Peyer's patch (tissue), 4 donors: ENCODE measurements at regions not wholly inside any gene's neighbourhood (a gene's known extent, or its start where the extent isn't known, plus 50 kb on each side); places are given as distances from the start of the nearest gene placed in this dataset.

Source experiments
- DNase-seq, 3 donors: peaks; one replicate each; pipeline ENCODE4 v3.0.0-alpha.2; 2017 to 2019
- H3K27ac ChIP-seq, 4 donors: fragments of 200-600 bp; sonication (generic); one replicate each; pipeline ENCODE4 v1.5.1; 2016 to 2019
- H3K27me3 ChIP-seq, 2 donors: fragments of 200-600 bp; sonication (generic); one replicate each; pipeline ENCODE4 v1.5.1; 2019
- H3K36me3 ChIP-seq, 3 donors: fragments of 200-600 bp; sonication (generic); one replicate each; pipeline ENCODE4 v1.5.1; 2016 to 2019
- H3K4me1 ChIP-seq, 4 donors: fragments of 200-600 bp; sonication (generic); one replicate each; pipeline ENCODE4 v1.5.1; 2016 to 2019
- H3K4me3 ChIP-seq, 4 donors: fragments of 200-600 bp; sonication (generic); 1 replicate in 3 of 4; 2 replicates in 1 of 4; pipeline ENCODE4 v1.5.1; 2016 to 2019; ENCODE audit warnings: mild to moderate bottlenecking in 1 of 4
- H3K9me3 ChIP-seq, 4 donors: fragments of 200-600 bp; sonication (generic); one replicate each; pipeline ENCODE4 v1.5.1; 2016 to 2019; ENCODE audit warnings: mild to moderate bottlenecking in 1 of 4
- POLR2A ChIP-seq, 2 donors: fragments of 450-650 bp; IDR thresholded peaks; one replicate each; pipeline ENCODE4 v1.5.1; 2017; ENCODE audit warnings: antibody characterized with exemption in 2 of 2, mild to moderate bottlenecking in 2 of 2, moderate library complexity in 2 of 2
- TF ChIP-seq, protein P1 (sequence below), 6 experiments: fragments of 450-650 bp in 4 of 6; fragments of 200-600 bp in 2 of 6; sonication (generic) in 1 of 6; IDR thresholded peaks; one replicate each; pipeline ENCODE4 v1.5.1; 2017 to 2019; ENCODE audit warnings: antibody characterized with exemption in 6 of 6, mild to moderate bottlenecking in 3 of 6, moderate library complexity in 1 of 6

GRCh38 chr10:44849936-44850335 is 61.2 kb upstream of the TMEM72 start:
- Histone ChIP-seq H3K4me3 (no peak overlapping the region), H3K36me3 (no peaks in the 10 kb centered on the region), H3K9me3 (no peaks in the 10 kb centered on the region), H3K27ac (no peak overlapping the region), H3K27me3 (no peaks in the 10 kb centered on the region), H3K4me1 (no peaks in the 10 kb centered on the region)
- TF ChIP-seq, protein P1, sequence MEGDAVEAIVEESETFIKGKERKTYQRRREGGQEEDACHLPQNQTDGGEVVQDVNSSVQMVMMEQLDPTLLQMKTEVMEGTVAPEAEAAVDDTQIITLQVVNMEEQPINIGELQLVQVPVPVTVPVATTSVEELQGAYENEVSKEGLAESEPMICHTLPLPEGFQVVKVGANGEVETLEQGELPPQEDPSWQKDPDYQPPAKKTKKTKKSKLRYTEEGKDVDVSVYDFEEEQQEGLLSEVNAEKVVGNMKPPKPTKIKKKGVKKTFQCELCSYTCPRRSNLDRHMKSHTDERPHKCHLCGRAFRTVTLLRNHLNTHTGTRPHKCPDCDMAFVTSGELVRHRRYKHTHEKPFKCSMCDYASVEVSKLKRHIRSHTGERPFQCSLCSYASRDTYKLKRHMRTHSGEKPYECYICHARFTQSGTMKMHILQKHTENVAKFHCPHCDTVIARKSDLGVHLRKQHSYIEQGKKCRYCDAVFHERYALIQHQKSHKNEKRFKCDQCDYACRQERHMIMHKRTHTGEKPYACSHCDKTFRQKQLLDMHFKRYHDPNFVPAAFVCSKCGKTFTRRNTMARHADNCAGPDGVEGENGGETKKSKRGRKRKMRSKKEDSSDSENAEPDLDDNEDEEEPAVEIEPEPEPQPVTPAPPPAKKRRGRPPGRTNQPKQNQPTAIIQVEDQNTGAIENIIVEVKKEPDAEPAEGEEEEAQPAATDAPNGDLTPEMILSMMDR (IDR thresholded peaks at IDR 0.05) = no peak
- TF ChIP-seq POLR2A (IDR thresholded peaks at IDR 0.05) = no peak
- DNase-seq = no peak

- H3K9me3 ChIP-seq = no peaks in the 10 kb centered on the region
- no peaks in the 10 kb centered on the region for H3K4me1 ChIP-seq
- no peak for TF ChIP-seq POLR2A (IDR thresholded peaks at IDR 0.05)
- TF ChIP-seq, protein P1 (IDR thresholded peaks at IDR 0.05) = no peak
- no peaks in the 10 kb centered on the region for H3K27me3 ChIP-seq
- no peak overlapping the region for H3K27ac ChIP-seq
- no peak for DNase-seq
- H3K4me3 ChIP-seq = no peak overlapping the region
- no peaks in the 10 kb centered on the region for H3K36me3 ChIP-seq
These were observed 60.7 kb upstream of the TMEM72 start for GRCh38 chr10:44850356-44850934.

DNA sequence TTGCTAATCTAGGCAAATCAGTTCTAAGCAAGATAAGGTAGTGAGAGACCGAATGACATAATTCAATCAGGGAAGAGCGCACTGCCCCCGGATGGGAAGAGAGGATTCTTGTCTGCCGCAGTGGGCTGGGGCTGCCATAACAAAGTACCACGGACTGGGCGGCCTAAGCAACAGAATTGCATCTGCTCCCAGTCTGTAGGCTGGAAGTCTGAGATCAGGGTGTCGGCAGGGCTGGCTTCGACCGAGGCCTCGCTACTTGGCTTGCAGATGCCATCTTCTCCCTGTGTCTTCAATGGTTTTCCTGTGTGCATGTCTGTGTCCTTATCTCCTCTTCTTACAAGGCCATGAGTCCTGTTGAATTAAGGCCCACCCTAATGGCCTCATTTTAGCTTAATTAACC is 59.7 kb upstream of the TMEM72 start:
- no peak overlapping the region for H3K4me3 ChIP-seq
- no peaks in the 10 kb centered on the region for H3K9me3 ChIP-seq
- H3K4me1 ChIP-seq = no peaks in the 10 kb centered on the region
- DNase-seq = no peak
- H3K27ac ChIP-seq = no peak overlapping the region
- no peaks in the 10 kb centered on the region for H3K27me3 ChIP-seq
- H3K36me3 ChIP-seq = no peaks in the 10 kb centered on the region
- TF ChIP-seq, protein P1 (IDR thresholded peaks at IDR 0.05) = no peak
- no peak for TF ChIP-seq POLR2A (IDR thresholded peaks at IDR 0.05)

- no peak for DNase-seq
- H3K9me3 ChIP-seq = no peaks in the 10 kb centered on the region
- H3K27me3 ChIP-seq = no peaks in the 10 kb centered on the region
- no peak for TF ChIP-seq POLR2A (IDR thresholded peaks at IDR 0.05)
- TF ChIP-seq, protein P1 (IDR thresholded peaks at IDR 0.05) = no peak
- H3K4me1 ChIP-seq = no peaks in the 10 kb centered on the region
- no peak overlapping the region for H3K4me3 ChIP-seq
- no peaks in the 10 kb centered on the region for H3K36me3 ChIP-seq
- H3K27ac ChIP-seq = no peak overlapping the region
These were observed 59.3 kb upstream of the TMEM72 start for GRCh38 chr10:44851881-44852280.

GRCh38 chr10:44853148-44853734 is 57.9 kb upstream of the TMEM72 start:
- TF ChIP-seq POLR2A (IDR thresholded peaks at IDR 0.05) = no peak
- TF ChIP-seq, protein P1 (IDR thresholded peaks at IDR 0.05) = no peak
- DNase-seq = no peak
- no peak overlapping the region for H3K4me3 ChIP-seq

More at GRCh38 chr10:44853148-44853734, 57.9 kb upstream of the TMEM72 start:
- no peak overlapping the region for H3K27ac ChIP-seq
- no peaks in the 10 kb centered on the region for H3K9me3 ChIP-seq
- no peaks in the 10 kb centered on the region for H3K4me1 ChIP-seq
- no peaks in the 10 kb centered on the region for H3K36me3 ChIP-seq
- no peaks in the 10 kb centered on the region for H3K27me3 ChIP-seq
